GM12878 (cell line): ENCODE measurements at regions not wholly inside any gene's neighbourhood (a gene's known extent, or its start where the extent isn't known, plus 50 kb on each side); places are given as distances from the start of the nearest gene placed in this dataset.

Experiments
- ATAC-seq: fragments of 200-7000 bp; cut with Tn5 transposase; 3 replicates; pipeline ENCODE4 v1.9.1; 2020; ENCODE audit warnings: mild to moderate bottlenecking, moderate library complexity
- BruUV-seq: library from RNA; stranded (reverse); fragments of 400-500 nt; replicated peaks from 2 replicates; lab custom pipeline; 2021; lab: Mats Ljungman, UMichigan
- CTCF ChIA-PET: fragments of 300-600 bp; sonication (Branson Sonifier 250); formaldehyde crosslinking; extraction: SDS; loops from one replicate; lab custom pipeline; 2021; ENCODE audit warnings: inconsistent platforms; lab: Yijun Ruan, JAX
- POLR2A ChIA-PET: fragments of 350-600 bp; formaldehyde crosslinking; extraction: SDS; loops from one replicate; lab custom pipeline; 2021; ENCODE audit warnings: inconsistent platforms; lab: Charles Lee
- RAD21 ChIA-PET: fragments of 300-600 bp; sonication (Branson Sonifier 250); formaldehyde crosslinking; loops from one replicate; lab custom pipeline; 2023; ENCODE audit warnings: antibody characterized with exemption; ENCODE audit not compliant: unreplicated experiment; lab: Charles Lee
- SMC1A ChIA-PET: fragments of 300-600 bp; sonication (Branson Sonifier 250); formaldehyde crosslinking; loops from one replicate; lab custom pipeline; 2023; ENCODE audit not compliant: unreplicated experiment, uncharacterized antibody; lab: Charles Lee
- DNase-seq: peaks from one replicate; pipeline ENCODE4 v3.0.0-alpha.2; 2011; ENCODE audit warnings: low read depth, low spot score
- FAIRE-seq: peaks from 3 replicates; lab custom pipeline; 2011; peaks lifted over from hg19 to GRCh38; lab: Jason Lieb, UNC
- H2AFZ ChIP-seq: 2 replicates; pipeline ENCODE4 v1.6.0; 2011; ENCODE audit warnings: low read depth, low read length, control low read depth; ENCODE audit not compliant: control insufficient read depth
- H3K27ac ChIP-seq: 2 replicates; pipeline ENCODE4 v1.5.1; 2011; ENCODE audit warnings: control low read depth; ENCODE audit not compliant: control insufficient read depth, insufficient read depth
- H3K27me3 ChIP-seq, 2 experiments: replicated peaks in 1 of 2; 2 replicates each; pipeline versions ENCODE4 v1.6.0 to v1.6.1; 2011; ENCODE audit warnings: low read length in 1 of 2; ENCODE audit not compliant: control insufficient read depth in 2 of 2, insufficient read depth in 2 of 2
- H3K36me3 ChIP-seq, 2 experiments: 2 replicates each; pipeline ENCODE4 v1.5.1; 2011; ENCODE audit warnings: low read length in 1 of 2; ENCODE audit not compliant: control insufficient read depth in 2 of 2, insufficient read depth in 2 of 2
- H3K4me1 ChIP-seq: 2 replicates; pipeline ENCODE4 v1.6.1; 2011; ENCODE audit warnings: mild to moderate bottlenecking, low read length, moderate library complexity, mixed read lengths; ENCODE audit not compliant: control insufficient read depth, insufficient read depth
- H3K4me2 ChIP-seq: 2 replicates; pipeline ENCODE4 v1.6.0; 2011; ENCODE audit warnings: control low read depth; ENCODE audit not compliant: control insufficient read depth, insufficient read depth
- H3K4me3 ChIP-seq: fragments of 200-600 bp; sonication (generic); 2 replicates; pipeline ENCODE4 v1.5.1; 2016
- H3K79me2 ChIP-seq: 2 replicates; pipeline ENCODE4 v1.6.0; 2011; ENCODE audit warnings: low read length; ENCODE audit not compliant: control insufficient read depth, insufficient read depth
- H3K9ac ChIP-seq: 2 replicates; pipeline ENCODE4 v1.8.0; 2011; ENCODE audit warnings: low read length, control low read depth, mixed read lengths; ENCODE audit not compliant: control insufficient read depth, insufficient read depth
- H3K9me3 ChIP-seq: replicated peaks from 3 replicates; pipeline ENCODE4 v1.5.1; 2011; ENCODE audit warnings: mild to moderate bottlenecking, low read length; ENCODE audit not compliant: control insufficient read depth, insufficient read depth
- H4K20me1 ChIP-seq: 2 replicates; pipeline ENCODE4 v1.6.0; 2011; ENCODE audit not compliant: control insufficient read depth, insufficient read depth
- ATF2 ChIP-seq: IDR thresholded peaks from 2 replicates; pipeline ENCODE4 v1.6.1; 2012; ENCODE audit warnings: low read length, inconsistent platforms
- LARP7 ChIP-seq: fragments of 450-650 bp; IDR thresholded peaks from 2 replicates; pipeline ENCODE4 v1.6.1; 2017; ENCODE audit warnings: mild to moderate bottlenecking
- MEF2A ChIP-seq: IDR thresholded peaks from 2 replicates; pipeline ENCODE4 v1.6.1; 2011; ENCODE audit warnings: low read depth, mild to moderate bottlenecking, low read length, moderate library complexity; ENCODE audit not compliant: insufficient read depth
- MTA3 ChIP-seq: IDR thresholded peaks from 2 replicates; pipeline ENCODE4 v1.6.1; 2012; ENCODE audit warnings: low read length, inconsistent platforms, borderline replicate concordance
- SUZ12 ChIP-seq: fragments of 200-600 bp; sonication (generic); IDR thresholded peaks from one replicate; pipeline ENCODE4 v1.6.1; 2018; ENCODE audit warnings: antibody characterized with exemption, mild to moderate bottlenecking; ENCODE audit not compliant: unreplicated experiment
- ZNF687 ChIP-seq: fragments of 450-650 bp; IDR thresholded peaks from 2 replicates; pipeline ENCODE4 v1.6.1; 2017; ENCODE audit warnings: mild to moderate bottlenecking, moderate library complexity
- WGBS: methylation state at CpG from one replicate; pipeline ENCODE4 v1.1.6; 2016; ENCODE audit warnings: low lambda C conversion rate; ENCODE audit not compliant: insufficient replicate concordance, insufficient coverage; ENCODE audit errors: missing lambda C conversion rate; 5-methylcytosine and 5-hydroxymethylcytosine counted together
- in situ Hi-C: fragments of 300-500 bp; cut with MboI; formaldehyde crosslinking; loops from 9 replicates; pipeline ENCODE4 v1.14.3; 2018; ENCODE audit warnings: mixed read lengths
- intact Hi-C: fragments of 100-400 bp; cut with micrococcal nuclease; formaldehyde crosslinking; loops from one replicate; pipeline ENCODE4 v1.14.2; 2022; ENCODE audit not compliant: unreplicated experiment
- TF ChIP-seq, protein P1 (sequence below): IDR thresholded peaks from 2 replicates; pipeline ENCODE4 v1.6.1; 2012; ENCODE audit warnings: low read depth, low read length, improper control_type of control experiment

DNA sequence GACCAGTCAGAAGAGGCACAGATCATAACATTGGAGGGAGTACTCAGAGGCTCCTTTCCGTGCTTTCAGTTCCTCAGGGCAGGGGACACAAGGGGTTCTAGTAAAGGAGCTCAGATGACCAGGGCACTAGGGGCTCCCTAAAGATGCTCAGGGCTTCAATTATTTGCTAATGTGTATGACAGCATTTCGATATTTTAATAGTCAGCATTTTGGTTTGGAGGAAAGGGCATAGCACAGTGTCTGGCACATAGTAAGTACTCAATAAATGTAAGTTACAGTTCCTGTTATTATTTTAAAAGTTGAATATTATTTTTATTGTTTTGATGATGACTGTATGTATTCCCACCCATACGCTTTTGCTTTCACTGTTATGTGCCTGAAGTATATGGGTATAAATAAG lies 260.0 kb downstream of the REEP3 start (continued):
- TF ChIP-seq ZNF687 (no peak), MEF2A (no peak), MTA3 (no peak)
- TF ChIP-seq, protein P1, sequence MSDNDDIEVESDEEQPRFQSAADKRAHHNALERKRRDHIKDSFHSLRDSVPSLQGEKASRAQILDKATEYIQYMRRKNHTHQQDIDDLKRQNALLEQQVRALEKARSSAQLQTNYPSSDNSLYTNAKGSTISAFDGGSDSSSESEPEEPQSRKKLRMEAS, result no peak

GRCh38 chr10:63783882-63784281 lies 262.7 kb downstream of the REEP3 start:
- WGBS, result 26% methylated on average over 1 of the region's 1 CpG
- DNase-seq, result no peak
- in situ Hi-C loops, result no loop called here
- no peaks in the 10 kb centered on the region; a peak in 1 of 4 replicates for H3K27me3 ChIP-seq
- no peak overlapping the region for H3K9ac ChIP-seq
- no peak for FAIRE-seq
- TF ChIP-seq MEF2A (no peak), ATF2 (no peak), SUZ12 (no peak), LARP7 (no peak)
- TF ChIP-seq, all 136 proteins: peak for 0
- intact Hi-C loops, result no loop called here
- ChIA-PET RAD21 (no interaction called here), SMC1A (interaction anchor here (0.8 to 0.9 kb wide), 2 partner anchors 17 to 117 kb away, joined by 3 read pairs; no protein-coding TSS in a partner anchor), CTCF (interaction anchor here (0.8 kb wide), 1 partner anchor 83 kb away, joined by 3 read pairs; no protein-coding TSS in a partner anchor), POLR2A (no interaction called here)
- no peaks in the 10 kb centered on the region for H3K79me2 ChIP-seq
- no peaks in the 10 kb centered on the region for H3K4me1 ChIP-seq
- BruUV-seq, result no TSS peak
- ATAC-seq, result no peak
- no peak overlapping the region for H3K4me2 ChIP-seq
- no peaks in the 10 kb centered on the region for H4K20me1 ChIP-seq
- peaks cover 1% of the 10 kb centered on the region; the same call in 1 of the 3 replicates for H3K9me3 ChIP-seq
- no peak overlapping the region for H3K4me3 ChIP-seq
- no peak overlapping the region for H3K27ac ChIP-seq
- no peak overlapping the region for H2AFZ ChIP-seq
- no peaks in the 10 kb centered on the region for H3K36me3 ChIP-seq
